WTC11 (cell line): ENCODE measurements at regions not wholly inside any gene's neighbourhood (a gene's known extent, or its start where the extent isn't known, plus 50 kb on each side); places are given as distances from the start of the nearest gene placed in this dataset.

Experiments used
- ATAC-seq: fragments of 200-7000 bp; cut with Tn5 transposase; 2 replicates; pipeline ENCODE4 v1.10.0; 2021; ENCODE audit warnings: mild to moderate bottlenecking, moderate library complexity
- CTCF ChIA-PET: fragments of 300-600 bp; sonication (Branson Sonifier 250); formaldehyde crosslinking; loops from one replicate; lab custom pipeline; 2021; ENCODE audit warnings: antibody characterized with exemption; lab: Charles Lee
- POLR2A ChIA-PET: fragments of 350-600 bp; sonication (Branson Sonifier 250); formaldehyde crosslinking; loops from one replicate; lab custom pipeline; 2021; ENCODE audit warnings: antibody characterized with exemption; lab: Charles Lee
- DNase-seq: peaks from one replicate; pipeline ENCODE4 v3.0.0; 2021; ENCODE audit warnings: low spot score
- H3K27ac Mint-ChIP-seq: 2 replicates; pipeline ENCODE4 v1.8.0; 2021; ENCODE audit warnings: mixed read lengths
- H3K27me3 Mint-ChIP-seq: 2 replicates; pipeline ENCODE4 v1.8.0; 2021; ENCODE audit warnings: low read depth, mild to moderate bottlenecking, moderate library complexity, mixed read lengths
- H3K36me3 Mint-ChIP-seq: 2 replicates; pipeline ENCODE4 v1.8.0; 2021; ENCODE audit warnings: mixed read lengths
- H3K4me1 Mint-ChIP-seq: 2 replicates; pipeline ENCODE4 v1.8.0; 2022; ENCODE audit warnings: mixed read lengths
- H3K4me3 Mint-ChIP-seq: 2 replicates; pipeline ENCODE4 v1.8.0; 2021; ENCODE audit warnings: mild to moderate bottlenecking, moderate library complexity, mixed read lengths
- H3K9me3 Mint-ChIP-seq: 2 replicates; pipeline ENCODE4 v1.8.0; 2021; ENCODE audit warnings: mixed read lengths
- CREM ChIP-seq: sonication (generic); formaldehyde crosslinking; IDR thresholded peaks from 2 replicates; pipeline ENCODE4 v1.8.1; 2022; ENCODE audit warnings: mild to moderate bottlenecking, missing genetic modification reagents, moderate library complexity
- FOXP1 ChIP-seq: sonication (generic); formaldehyde crosslinking; IDR thresholded peaks from 2 replicates; pipeline ENCODE4 v1.8.0; 2022; ENCODE audit warnings: missing genetic modification reagents, mild to moderate bottlenecking, moderate library complexity, borderline replicate concordance
- GRHL2 ChIP-seq: fragments of 250-450 bp; sonication (Bioruptor Pico); IDR thresholded peaks from 2 replicates; pipeline ENCODE4 v1.8.0; 2022; ENCODE audit warnings: mild to moderate bottlenecking, moderate library complexity; ENCODE audit not compliant: insufficient replicate concordance, severe bottlenecking
- IRF2 ChIP-seq: sonication (generic); formaldehyde crosslinking; IDR thresholded peaks from 2 replicates; pipeline ENCODE4 v1.8.0; 2022; ENCODE audit warnings: low read depth, missing genetic modification reagents, borderline replicate concordance
- NFATC4 ChIP-seq: fragments of 250-450 bp; sonication (Bioruptor Pico); IDR thresholded peaks from 2 replicates; pipeline ENCODE4 v1.9.0; 2021; ENCODE audit warnings: mild to moderate bottlenecking
- NFE2L1 ChIP-seq: sonication (generic); formaldehyde crosslinking; IDR thresholded peaks from 2 replicates; pipeline ENCODE4 v1.8.1; 2023; ENCODE audit warnings: missing genetic modification reagents
- NR3C1 ChIP-seq: sonication (generic); formaldehyde crosslinking; conservative IDR thresholded peaks from 2 replicates; pipeline ENCODE4 v1.8.1; 2023; ENCODE audit warnings: low read depth, mild to moderate bottlenecking, missing genetic modification reagents
- SMAD4 ChIP-seq: sonication (generic); formaldehyde crosslinking; IDR thresholded peaks from 2 replicates; pipeline ENCODE4 v1.8.0; 2022; ENCODE audit warnings: mild to moderate bottlenecking, missing genetic modification reagents
- SP1 ChIP-seq: sonication (generic); formaldehyde crosslinking; conservative IDR thresholded peaks from 2 replicates; pipeline ENCODE4 v1.8.1; 2022; ENCODE audit warnings: missing genetic modification reagents
- TCF7 ChIP-seq: sonication (generic); formaldehyde crosslinking; IDR thresholded peaks from 2 replicates; pipeline ENCODE4 v1.8.0; 2022; ENCODE audit warnings: mild to moderate bottlenecking, low read depth, missing genetic modification reagents, moderate library complexity
- TP53 ChIP-seq: sonication (generic); formaldehyde crosslinking; IDR thresholded peaks from 2 replicates; pipeline ENCODE4 v1.8.1; 2023; ENCODE audit warnings: mild to moderate bottlenecking, missing genetic modification reagents
- ZBTB21 ChIP-seq: sonication (generic); formaldehyde crosslinking; IDR thresholded peaks from 2 replicates; pipeline ENCODE4 v1.8.1; 2023; ENCODE audit warnings: mild to moderate bottlenecking, missing genetic modification reagents, borderline replicate concordance
- ZNF138 ChIP-seq: sonication (generic); formaldehyde crosslinking; conservative IDR thresholded peaks from 2 replicates; pipeline ENCODE4 v1.8.1; 2022; ENCODE audit warnings: mild to moderate bottlenecking, moderate library complexity, missing genetic modification reagents
- ZNF317 ChIP-seq: sonication (generic); formaldehyde crosslinking; IDR thresholded peaks from 2 replicates; pipeline ENCODE4 v1.8.1; 2023; ENCODE audit warnings: low read depth, mild to moderate bottlenecking, moderate library complexity, missing genetic modification reagents, borderline replicate concordance
- TF ChIP-seq, protein P1 (sequence below): sonication (generic); formaldehyde crosslinking; conservative IDR thresholded peaks from 2 replicates; pipeline ENCODE4 v1.8.1; 2022; ENCODE audit warnings: mild to moderate bottlenecking, missing genetic modification reagents
- TF ChIP-seq, protein P2 (sequence below): sonication (generic); formaldehyde crosslinking; IDR thresholded peaks from 2 replicates; pipeline ENCODE4 v1.8.1; 2022; ENCODE audit warnings: mild to moderate bottlenecking, moderate library complexity, missing genetic modification reagents
- TF ChIP-seq, protein P3 (sequence below): fragments of 250-450 bp; sonication (Bioruptor Pico); IDR thresholded peaks from 2 replicates; pipeline ENCODE4 v1.9.0; 2021; ENCODE audit warnings: moderate library complexity, mild to moderate bottlenecking, inconsistent platforms, borderline replicate concordance
- TF ChIP-seq, protein P4 (sequence below): sonication (generic); formaldehyde crosslinking; IDR thresholded peaks from 2 replicates; pipeline ENCODE4 v1.8.1; 2023; ENCODE audit warnings: mild to moderate bottlenecking, missing genetic modification reagents, moderate library complexity
- TF ChIP-seq, protein P5 (sequence below): fragments of 250-450 bp; sonication (Bioruptor Pico); IDR thresholded peaks from 2 replicates; pipeline ENCODE4 v1.9.0; 2021; ENCODE audit warnings: mild to moderate bottlenecking
- TF ChIP-seq, protein P6 (sequence below): sonication (generic); formaldehyde crosslinking; IDR thresholded peaks from 2 replicates; pipeline ENCODE4 v1.8.1; 2023; ENCODE audit warnings: mild to moderate bottlenecking, missing genetic modification reagents
- TF ChIP-seq, protein P7 (sequence below): sonication (generic); formaldehyde crosslinking; conservative IDR thresholded peaks from 2 replicates; pipeline ENCODE4 v1.8.1; 2023; ENCODE audit warnings: mild to moderate bottlenecking, low read depth, missing genetic modification reagents, moderate library complexity
- TF ChIP-seq, protein P8 (sequence below): sonication (generic); formaldehyde crosslinking; IDR thresholded peaks from 2 replicates; pipeline ENCODE4 v1.8.0; 2023; ENCODE audit warnings: missing genetic modification reagents, mild to moderate bottlenecking, borderline replicate concordance

DNA sequence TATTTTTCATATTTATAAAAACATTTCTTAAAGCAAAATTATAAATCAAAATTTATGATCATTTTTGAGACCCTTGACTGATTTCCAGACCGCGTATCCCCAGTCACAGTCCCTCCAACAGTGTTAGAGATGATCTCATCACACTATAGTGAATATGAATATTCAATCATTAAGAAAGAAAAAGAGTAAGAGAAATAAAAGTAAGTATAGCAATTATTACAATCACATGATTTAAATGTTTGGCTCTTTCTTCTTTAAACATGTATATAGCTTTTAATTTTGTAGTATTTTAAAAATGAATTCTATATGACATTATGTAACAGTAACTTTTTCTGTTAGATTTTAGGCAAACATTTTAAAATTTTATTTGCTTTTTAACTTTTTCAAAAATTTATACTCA, 438.3 kb downstream of the RFPL4B start:
- TF ChIP-seq, protein P1, sequence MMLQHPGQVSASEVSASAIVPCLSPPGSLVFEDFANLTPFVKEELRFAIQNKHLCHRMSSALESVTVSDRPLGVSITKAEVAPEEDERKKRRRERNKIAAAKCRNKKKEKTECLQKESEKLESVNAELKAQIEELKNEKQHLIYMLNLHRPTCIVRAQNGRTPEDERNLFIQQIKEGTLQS (CRISPR knock-in tag) = no peak
- TF ChIP-seq SP1 (CRISPR knock-in tag) (no peak), ZBTB21 (CRISPR knock-in tag) (no peak), TCF7 (CRISPR knock-in tag) (no peak), GRHL2 (CRISPR knock-in tag) (no peak), NFE2L1 (no peak), NFATC4 (CRISPR knock-in tag) (no peak), SMAD4 (CRISPR knock-in tag) (no peak)
- TF ChIP-seq, protein P2, sequence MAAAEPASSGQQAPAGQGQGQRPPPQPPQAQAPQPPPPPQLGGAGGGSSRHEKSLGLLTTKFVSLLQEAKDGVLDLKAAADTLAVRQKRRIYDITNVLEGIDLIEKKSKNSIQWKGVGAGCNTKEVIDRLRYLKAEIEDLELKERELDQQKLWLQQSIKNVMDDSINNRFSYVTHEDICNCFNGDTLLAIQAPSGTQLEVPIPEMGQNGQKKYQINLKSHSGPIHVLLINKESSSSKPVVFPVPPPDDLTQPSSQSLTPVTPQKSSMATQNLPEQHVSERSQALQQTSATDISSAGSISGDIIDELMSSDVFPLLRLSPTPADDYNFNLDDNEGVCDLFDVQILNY (CRISPR knock-in tag) = no peak
- H3K27me3 Mint-ChIP-seq = 0 out of 2 replicates have a peak, but pooled peaks cover 2% of the 10 kb centered on the region
- no peak overlapping the region for H3K27ac Mint-ChIP-seq
- no peaks in the 10 kb centered on the region for H3K9me3 Mint-ChIP-seq
- H3K4me1 Mint-ChIP-seq = peaks cover 6% of the 10 kb centered on the region
- POLR2A ChIA-PET = no interaction called here
- no peak for DNase-seq
- H3K4me3 Mint-ChIP-seq = no peak overlapping the region
- CTCF ChIA-PET = no interaction called here
- ATAC-seq = no peak
- H3K36me3 Mint-ChIP-seq = no peaks in the 10 kb centered on the region

DNA sequence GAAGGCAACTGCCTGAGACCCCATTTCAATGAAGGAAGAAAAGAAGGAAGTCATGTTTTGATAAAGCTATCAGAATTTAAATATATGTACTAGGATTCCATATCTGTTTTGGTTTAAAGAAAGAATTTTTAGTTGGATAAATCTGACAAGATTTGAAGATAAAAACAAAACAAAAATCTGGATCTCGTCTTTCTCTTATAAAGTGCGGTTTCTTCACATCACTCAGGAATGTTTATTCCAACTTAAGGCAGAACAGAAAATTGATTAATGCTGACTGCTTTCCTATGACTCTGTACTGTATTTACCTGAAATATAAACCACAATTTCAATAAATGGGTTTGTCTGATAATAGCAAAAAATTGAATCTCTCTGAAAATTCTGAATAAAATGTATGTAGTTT, 439.7 kb downstream of the RFPL4B start:
- Mint-ChIP-seq H3K4me3 (no peak overlapping the region), H3K9me3 (no peaks in the 10 kb centered on the region), H3K27ac (no peak overlapping the region), H3K36me3 (no peaks in the 10 kb centered on the region), H3K27me3 (0 out of 2 replicates have a peak, but pooled peaks cover 2% of the 10 kb centered on the region), H3K4me1 (no peaks in the 10 kb centered on the region)
- CTCF ChIA-PET = interaction anchor here (2.0 kb wide), 1 partner anchor 351 kb away, joined by 4 read pairs; no protein-coding TSS in a partner anchor
- ATAC-seq (no peak), DNase-seq (no peak)
- POLR2A ChIA-PET = no interaction called here
- TF ChIP-seq, protein P3, sequence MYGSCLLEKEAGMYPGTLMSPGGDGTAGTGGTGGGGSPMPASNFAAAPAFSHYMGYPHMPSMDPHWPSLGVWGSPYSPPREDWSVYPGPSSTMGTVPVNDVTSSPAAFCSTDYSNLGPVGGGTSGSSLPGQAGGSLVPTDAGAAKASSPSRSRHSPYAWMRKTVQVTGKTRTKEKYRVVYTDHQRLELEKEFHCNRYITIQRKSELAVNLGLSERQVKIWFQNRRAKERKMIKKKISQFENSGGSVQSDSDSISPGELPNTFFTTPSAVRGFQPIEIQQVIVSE = no peak
- TF ChIP-seq, protein P4, sequence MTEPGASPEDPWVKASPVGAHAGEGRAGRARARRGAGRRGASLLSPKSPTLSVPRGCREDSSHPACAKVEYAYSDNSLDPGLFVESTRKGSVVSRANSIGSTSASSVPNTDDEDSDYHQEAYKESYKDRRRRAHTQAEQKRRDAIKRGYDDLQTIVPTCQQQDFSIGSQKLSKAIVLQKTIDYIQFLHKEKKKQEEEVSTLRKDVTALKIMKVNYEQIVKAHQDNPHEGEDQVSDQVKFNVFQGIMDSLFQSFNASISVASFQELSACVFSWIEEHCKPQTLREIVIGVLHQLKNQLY (CRISPR knock-in tag) = no peak
- TF ChIP-seq, protein P5, sequence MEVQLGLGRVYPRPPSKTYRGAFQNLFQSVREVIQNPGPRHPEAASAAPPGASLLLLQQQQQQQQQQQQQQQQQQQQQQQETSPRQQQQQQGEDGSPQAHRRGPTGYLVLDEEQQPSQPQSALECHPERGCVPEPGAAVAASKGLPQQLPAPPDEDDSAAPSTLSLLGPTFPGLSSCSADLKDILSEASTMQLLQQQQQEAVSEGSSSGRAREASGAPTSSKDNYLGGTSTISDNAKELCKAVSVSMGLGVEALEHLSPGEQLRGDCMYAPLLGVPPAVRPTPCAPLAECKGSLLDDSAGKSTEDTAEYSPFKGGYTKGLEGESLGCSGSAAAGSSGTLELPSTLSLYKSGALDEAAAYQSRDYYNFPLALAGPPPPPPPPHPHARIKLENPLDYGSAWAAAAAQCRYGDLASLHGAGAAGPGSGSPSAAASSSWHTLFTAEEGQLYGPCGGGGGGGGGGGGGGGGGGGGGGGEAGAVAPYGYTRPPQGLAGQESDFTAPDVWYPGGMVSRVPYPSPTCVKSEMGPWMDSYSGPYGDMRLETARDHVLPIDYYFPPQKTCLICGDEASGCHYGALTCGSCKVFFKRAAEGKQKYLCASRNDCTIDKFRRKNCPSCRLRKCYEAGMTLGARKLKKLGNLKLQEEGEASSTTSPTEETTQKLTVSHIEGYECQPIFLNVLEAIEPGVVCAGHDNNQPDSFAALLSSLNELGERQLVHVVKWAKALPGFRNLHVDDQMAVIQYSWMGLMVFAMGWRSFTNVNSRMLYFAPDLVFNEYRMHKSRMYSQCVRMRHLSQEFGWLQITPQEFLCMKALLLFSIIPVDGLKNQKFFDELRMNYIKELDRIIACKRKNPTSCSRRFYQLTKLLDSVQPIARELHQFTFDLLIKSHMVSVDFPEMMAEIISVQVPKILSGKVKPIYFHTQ (CRISPR knock-in tag) = no peak
- TF ChIP-seq ZNF317 (CRISPR knock-in tag) (no peak), CREM (CRISPR knock-in tag) (no peak), TP53 (no peak), ZNF138 (no peak), NR3C1 (no peak), IRF2 (CRISPR knock-in tag) (no peak), FOXP1 (CRISPR knock-in tag) (no peak)
- TF ChIP-seq, protein P6, sequence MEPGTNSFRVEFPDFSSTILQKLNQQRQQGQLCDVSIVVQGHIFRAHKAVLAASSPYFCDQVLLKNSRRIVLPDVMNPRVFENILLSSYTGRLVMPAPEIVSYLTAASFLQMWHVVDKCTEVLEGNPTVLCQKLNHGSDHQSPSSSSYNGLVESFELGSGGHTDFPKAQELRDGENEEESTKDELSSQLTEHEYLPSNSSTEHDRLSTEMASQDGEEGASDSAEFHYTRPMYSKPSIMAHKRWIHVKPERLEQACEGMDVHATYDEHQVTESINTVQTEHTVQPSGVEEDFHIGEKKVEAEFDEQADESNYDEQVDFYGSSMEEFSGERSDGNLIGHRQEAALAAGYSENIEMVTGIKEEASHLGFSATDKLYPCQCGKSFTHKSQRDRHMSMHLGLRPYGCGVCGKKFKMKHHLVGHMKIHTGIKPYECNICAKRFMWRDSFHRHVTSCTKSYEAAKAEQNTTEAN = no peak
- TF ChIP-seq, protein P7, sequence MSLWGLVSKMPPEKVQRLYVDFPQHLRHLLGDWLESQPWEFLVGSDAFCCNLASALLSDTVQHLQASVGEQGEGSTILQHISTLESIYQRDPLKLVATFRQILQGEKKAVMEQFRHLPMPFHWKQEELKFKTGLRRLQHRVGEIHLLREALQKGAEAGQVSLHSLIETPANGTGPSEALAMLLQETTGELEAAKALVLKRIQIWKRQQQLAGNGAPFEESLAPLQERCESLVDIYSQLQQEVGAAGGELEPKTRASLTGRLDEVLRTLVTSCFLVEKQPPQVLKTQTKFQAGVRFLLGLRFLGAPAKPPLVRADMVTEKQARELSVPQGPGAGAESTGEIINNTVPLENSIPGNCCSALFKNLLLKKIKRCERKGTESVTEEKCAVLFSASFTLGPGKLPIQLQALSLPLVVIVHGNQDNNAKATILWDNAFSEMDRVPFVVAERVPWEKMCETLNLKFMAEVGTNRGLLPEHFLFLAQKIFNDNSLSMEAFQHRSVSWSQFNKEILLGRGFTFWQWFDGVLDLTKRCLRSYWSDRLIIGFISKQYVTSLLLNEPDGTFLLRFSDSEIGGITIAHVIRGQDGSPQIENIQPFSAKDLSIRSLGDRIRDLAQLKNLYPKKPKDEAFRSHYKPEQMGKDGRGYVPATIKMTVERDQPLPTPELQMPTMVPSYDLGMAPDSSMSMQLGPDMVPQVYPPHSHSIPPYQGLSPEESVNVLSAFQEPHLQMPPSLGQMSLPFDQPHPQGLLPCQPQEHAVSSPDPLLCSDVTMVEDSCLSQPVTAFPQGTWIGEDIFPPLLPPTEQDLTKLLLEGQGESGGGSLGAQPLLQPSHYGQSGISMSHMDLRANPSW (CRISPR knock-in tag) = no peak
- TF ChIP-seq, protein P8, sequence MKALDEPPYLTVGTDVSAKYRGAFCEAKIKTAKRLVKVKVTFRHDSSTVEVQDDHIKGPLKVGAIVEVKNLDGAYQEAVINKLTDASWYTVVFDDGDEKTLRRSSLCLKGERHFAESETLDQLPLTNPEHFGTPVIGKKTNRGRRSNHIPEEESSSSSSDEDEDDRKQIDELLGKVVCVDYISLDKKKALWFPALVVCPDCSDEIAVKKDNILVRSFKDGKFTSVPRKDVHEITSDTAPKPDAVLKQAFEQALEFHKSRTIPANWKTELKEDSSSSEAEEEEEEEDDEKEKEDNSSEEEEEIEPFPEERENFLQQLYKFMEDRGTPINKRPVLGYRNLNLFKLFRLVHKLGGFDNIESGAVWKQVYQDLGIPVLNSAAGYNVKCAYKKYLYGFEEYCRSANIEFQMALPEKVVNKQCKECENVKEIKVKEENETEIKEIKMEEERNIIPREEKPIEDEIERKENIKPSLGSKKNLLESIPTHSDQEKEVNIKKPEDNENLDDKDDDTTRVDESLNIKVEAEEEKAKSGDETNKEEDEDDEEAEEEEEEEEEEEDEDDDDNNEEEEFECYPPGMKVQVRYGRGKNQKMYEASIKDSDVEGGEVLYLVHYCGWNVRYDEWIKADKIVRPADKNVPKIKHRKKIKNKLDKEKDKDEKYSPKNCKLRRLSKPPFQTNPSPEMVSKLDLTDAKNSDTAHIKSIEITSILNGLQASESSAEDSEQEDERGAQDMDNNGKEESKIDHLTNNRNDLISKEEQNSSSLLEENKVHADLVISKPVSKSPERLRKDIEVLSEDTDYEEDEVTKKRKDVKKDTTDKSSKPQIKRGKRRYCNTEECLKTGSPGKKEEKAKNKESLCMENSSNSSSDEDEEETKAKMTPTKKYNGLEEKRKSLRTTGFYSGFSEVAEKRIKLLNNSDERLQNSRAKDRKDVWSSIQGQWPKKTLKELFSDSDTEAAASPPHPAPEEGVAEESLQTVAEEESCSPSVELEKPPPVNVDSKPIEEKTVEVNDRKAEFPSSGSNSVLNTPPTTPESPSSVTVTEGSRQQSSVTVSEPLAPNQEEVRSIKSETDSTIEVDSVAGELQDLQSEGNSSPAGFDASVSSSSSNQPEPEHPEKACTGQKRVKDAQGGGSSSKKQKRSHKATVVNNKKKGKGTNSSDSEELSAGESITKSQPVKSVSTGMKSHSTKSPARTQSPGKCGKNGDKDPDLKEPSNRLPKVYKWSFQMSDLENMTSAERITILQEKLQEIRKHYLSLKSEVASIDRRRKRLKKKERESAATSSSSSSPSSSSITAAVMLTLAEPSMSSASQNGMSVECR (CRISPR knock-in tag) = no peak
